ENCODE measurements at regions not wholly inside any gene's neighbourhood (a gene's known extent, or its start where the extent isn't known, plus 50 kb on each side); places are given as distances from the start of the nearest gene placed in this dataset.

DNA sequence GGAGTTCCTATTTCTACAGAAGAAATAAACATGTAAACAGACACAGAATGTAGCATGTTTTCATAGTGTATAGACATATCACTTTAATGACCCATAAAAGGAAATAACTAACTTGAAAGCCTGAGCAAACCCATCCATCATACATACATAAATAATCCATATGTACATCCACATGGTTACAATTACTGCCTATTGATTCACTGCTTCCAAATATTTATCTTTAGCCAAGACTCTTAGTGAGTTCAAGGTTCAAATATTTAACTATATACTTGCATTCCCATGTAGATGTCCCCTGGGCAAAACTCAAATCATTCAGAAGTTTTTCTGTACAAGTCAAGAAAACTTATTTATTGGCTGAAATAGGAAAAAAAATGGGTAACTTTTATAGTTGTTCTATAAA lies 95.4 kb downstream of the CCER1 start:
- Histone ChIP-seq H3K36me3 (ENCODE audit: low read length) (no peaks in the 10 kb centered on the region), H3K4me3 (ENCODE audit: insufficient read depth, low read length, poor library complexity, severe bottlenecking) (no peak overlapping the region), H3K9me2 (replicated peaks; ENCODE audit: insufficient read depth, low read length) (no peaks in the 10 kb centered on the region), H3K9me3 (ENCODE audit: insufficient read depth, low read length) (no peaks in the 10 kb centered on the region), H3K9ac (ENCODE audit: low read length) (no peak overlapping the region), H3F3A (ENCODE audit: insufficient read depth) (no peaks in the 10 kb centered on the region), H2AFZ (ENCODE audit: low read depth, low read length, severe bottlenecking) (no peak overlapping the region), H3K4me2 (ENCODE audit: low read depth, low read length, poor library complexity, severe bottlenecking) (no peak overlapping the region), H4K20me1 (ENCODE audit: low read depth, low read length) (no peaks in the 10 kb centered on the region), H3K27ac (ENCODE audit: low read depth, low read length) (no peak overlapping the region), H3K27me3 (ENCODE audit: low read length) (no peaks in the 10 kb centered on the region), H3K79me2 (ENCODE audit: insufficient read depth, low read length) (no peaks in the 10 kb centered on the region)
- TF ChIP-seq EZH2phosphoT487 (conservative IDR thresholded peaks at IDR 0.05; ENCODE audit: low read length) = no peak
- TF ChIP-seq, protein P1, sequence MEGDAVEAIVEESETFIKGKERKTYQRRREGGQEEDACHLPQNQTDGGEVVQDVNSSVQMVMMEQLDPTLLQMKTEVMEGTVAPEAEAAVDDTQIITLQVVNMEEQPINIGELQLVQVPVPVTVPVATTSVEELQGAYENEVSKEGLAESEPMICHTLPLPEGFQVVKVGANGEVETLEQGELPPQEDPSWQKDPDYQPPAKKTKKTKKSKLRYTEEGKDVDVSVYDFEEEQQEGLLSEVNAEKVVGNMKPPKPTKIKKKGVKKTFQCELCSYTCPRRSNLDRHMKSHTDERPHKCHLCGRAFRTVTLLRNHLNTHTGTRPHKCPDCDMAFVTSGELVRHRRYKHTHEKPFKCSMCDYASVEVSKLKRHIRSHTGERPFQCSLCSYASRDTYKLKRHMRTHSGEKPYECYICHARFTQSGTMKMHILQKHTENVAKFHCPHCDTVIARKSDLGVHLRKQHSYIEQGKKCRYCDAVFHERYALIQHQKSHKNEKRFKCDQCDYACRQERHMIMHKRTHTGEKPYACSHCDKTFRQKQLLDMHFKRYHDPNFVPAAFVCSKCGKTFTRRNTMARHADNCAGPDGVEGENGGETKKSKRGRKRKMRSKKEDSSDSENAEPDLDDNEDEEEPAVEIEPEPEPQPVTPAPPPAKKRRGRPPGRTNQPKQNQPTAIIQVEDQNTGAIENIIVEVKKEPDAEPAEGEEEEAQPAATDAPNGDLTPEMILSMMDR (IDR thresholded peaks at IDR 0.05; ENCODE audit: insufficient read depth, low read length, poor library complexity, severe bottlenecking) = no peak

DNA sequence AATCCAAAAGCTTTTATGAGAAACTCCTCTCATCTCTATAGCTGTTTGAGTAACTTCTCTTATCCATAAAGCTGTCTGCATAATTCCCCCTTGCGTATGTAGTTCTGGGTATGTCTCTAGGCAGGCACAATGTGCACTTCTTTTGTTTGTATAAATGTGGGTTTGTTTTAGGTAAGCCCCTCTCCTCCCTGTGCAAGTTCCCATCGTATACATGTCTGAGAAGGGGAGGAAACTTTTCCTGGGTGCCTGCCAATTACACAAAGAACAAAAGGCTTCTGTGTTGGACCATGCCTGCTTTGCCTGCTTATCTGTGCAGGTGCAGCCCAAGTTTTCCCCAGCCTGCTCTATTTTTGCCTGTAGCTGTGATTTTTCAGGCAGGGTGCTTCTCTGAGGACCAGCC lies 96.7 kb downstream of the CCER1 start:
- Histone ChIP-seq H3K9me2 (replicated peaks; ENCODE audit: insufficient read depth, low read length) (no peaks in the 10 kb centered on the region), H3K4me2 (ENCODE audit: low read depth, low read length, poor library complexity, severe bottlenecking) (no peak overlapping the region), H3K4me3 (ENCODE audit: insufficient read depth, low read length, poor library complexity, severe bottlenecking) (no peak overlapping the region), H2AFZ (ENCODE audit: low read depth, low read length, severe bottlenecking) (no peak overlapping the region), H3F3A (ENCODE audit: insufficient read depth) (no peaks in the 10 kb centered on the region), H3K9me3 (ENCODE audit: insufficient read depth, low read length) (no peaks in the 10 kb centered on the region), H3K9ac (ENCODE audit: low read length) (no peak overlapping the region), H4K20me1 (ENCODE audit: low read depth, low read length) (no peaks in the 10 kb centered on the region), H3K36me3 (ENCODE audit: low read length) (no peaks in the 10 kb centered on the region), H3K27ac (ENCODE audit: low read depth, low read length) (no peak overlapping the region), H3K27me3 (ENCODE audit: low read length) (no peaks in the 10 kb centered on the region), H3K79me2 (ENCODE audit: insufficient read depth, low read length) (no peaks in the 10 kb centered on the region)
- TF ChIP-seq, protein P1 (IDR thresholded peaks at IDR 0.05; ENCODE audit: insufficient read depth, low read length, poor library complexity, severe bottlenecking) = no peak

DNA sequence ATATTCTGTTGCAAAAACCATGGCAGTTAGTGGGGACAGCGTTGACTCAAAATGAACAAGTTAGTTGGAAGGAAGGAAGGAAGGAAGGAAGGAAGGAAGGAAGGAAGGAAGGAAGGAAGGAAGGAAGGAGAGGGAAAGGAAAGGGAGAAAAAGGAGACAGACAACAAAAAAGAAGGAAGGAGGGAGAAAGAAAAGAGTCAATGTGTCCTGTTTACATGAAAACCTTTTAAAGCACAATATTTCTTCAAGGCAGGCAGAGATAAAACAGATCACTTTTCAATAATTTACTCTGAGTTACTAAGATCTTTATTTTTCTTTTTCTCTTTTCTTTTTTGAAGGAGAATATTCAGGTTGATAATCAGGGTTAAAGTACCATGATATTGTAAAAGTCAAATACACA lies 99.4 kb downstream of the CCER1 start:
- H3K79me2 ChIP-seq (ENCODE audit: insufficient read depth, low read length) = no peaks in the 10 kb centered on the region
- TF ChIP-seq EZH2phosphoT487 (conservative IDR thresholded peaks at IDR 0.05; ENCODE audit: low read length) = no peak
- TF ChIP-seq, protein P1 (IDR thresholded peaks at IDR 0.05; ENCODE audit: insufficient read depth, low read length, poor library complexity, severe bottlenecking) = no peak
- H3K4me3 ChIP-seq (ENCODE audit: insufficient read depth, low read length, poor library complexity, severe bottlenecking) = no peak overlapping the region
- no peaks in the 10 kb centered on the region for H3K27me3 ChIP-seq (ENCODE audit: low read length)
- H3K9me2 ChIP-seq (replicated peaks; ENCODE audit: insufficient read depth, low read length) = no peaks in the 10 kb centered on the region
- H3K9me3 ChIP-seq (ENCODE audit: insufficient read depth, low read length) = no peaks in the 10 kb centered on the region
- no peak overlapping the region for H2AFZ ChIP-seq (ENCODE audit: low read depth, low read length, severe bottlenecking)
- no peaks in the 10 kb centered on the region for H3F3A ChIP-seq (ENCODE audit: insufficient read depth)
- H3K4me2 ChIP-seq (ENCODE audit: low read depth, low read length, poor library complexity, severe bottlenecking) = no peak overlapping the region
- H4K20me1 ChIP-seq (ENCODE audit: low read depth, low read length) = no peaks in the 10 kb centered on the region
- H3K27ac ChIP-seq (ENCODE audit: low read depth, low read length) = no peak overlapping the region
- H3K9ac ChIP-seq (ENCODE audit: low read length) = no peak overlapping the region
- H3K36me3 ChIP-seq (ENCODE audit: low read length) = no peaks in the 10 kb centered on the region
